H9 (cell line): ENCODE measurements at regions not wholly inside any gene's neighbourhood (a gene's known extent, or its start where the extent isn't known, plus 50 kb on each side); places are given as distances from the start of the nearest gene placed in this dataset.

Experiments
- DNase-seq: peaks from one replicate; pipeline ENCODE4 v3.0.0-alpha.2; 2017
- H2AFZ ChIP-seq: one replicate; pipeline ENCODE4 v1.6.1; 2013; ENCODE audit warnings: mild to moderate bottlenecking, low read length, control low read depth, moderate library complexity
- H2AK5ac ChIP-seq: 2 replicates; pipeline ENCODE4 v1.6.1; 2013; ENCODE audit warnings: low read length, control low read depth, mixed read lengths; ENCODE audit not compliant: insufficient read length
- H2BK120ac ChIP-seq: one replicate; pipeline ENCODE4 v1.6.1; 2013; ENCODE audit warnings: low read depth, mild to moderate bottlenecking, low read length, control low read depth, inconsistent platforms; ENCODE audit not compliant: poor library complexity, severe bottlenecking
- H2BK12ac ChIP-seq: 2 replicates; pipeline ENCODE4 v1.6.1; 2013; ENCODE audit warnings: low read length, control low read depth, mixed read lengths, low read depth; ENCODE audit not compliant: insufficient read length
- H2BK15ac ChIP-seq: 2 replicates; pipeline ENCODE4 v1.6.1; 2013; ENCODE audit warnings: low read depth, low read length, control low read depth
- H2BK20ac ChIP-seq: one replicate; pipeline ENCODE4 v1.6.1; 2013; ENCODE audit warnings: low read depth, mild to moderate bottlenecking, low read length, control low read depth, inconsistent platforms; ENCODE audit not compliant: poor library complexity, severe bottlenecking
- H2BK5ac ChIP-seq: 2 replicates; pipeline ENCODE4 v1.6.1; 2013; ENCODE audit warnings: low read length, control low read depth, mixed read lengths; ENCODE audit not compliant: insufficient read length
- H3K14ac ChIP-seq: 2 replicates; pipeline ENCODE4 v1.6.1; 2013; ENCODE audit warnings: low read length, control low read depth; ENCODE audit not compliant: insufficient read depth
- H3K18ac ChIP-seq: 2 replicates; pipeline ENCODE4 v1.6.1; 2013; ENCODE audit warnings: low read depth, mild to moderate bottlenecking, mixed read lengths, low read length, control low read depth; ENCODE audit not compliant: insufficient read length
- H3K23ac ChIP-seq: 2 replicates; pipeline ENCODE4 v1.6.1; 2013; ENCODE audit warnings: low read length, control low read depth, mixed read lengths, low read depth; ENCODE audit not compliant: insufficient read length
- H3K23me2 ChIP-seq: 2 replicates; pipeline ENCODE4 v1.6.1; 2013; ENCODE audit warnings: low read depth, mild to moderate bottlenecking, mixed read lengths, low read length, control low read depth; ENCODE audit not compliant: insufficient read length, poor library complexity, severe bottlenecking
- H3K27ac ChIP-seq: 2 replicates; pipeline ENCODE4 v1.5.1; 2013; ENCODE audit warnings: low read length, control low read depth, mixed read lengths, low read depth; ENCODE audit not compliant: insufficient read length
- H3K27me3 ChIP-seq: 2 replicates; pipeline ENCODE4 v1.6.1; 2013; ENCODE audit warnings: low read length, control low read depth, inconsistent platforms; ENCODE audit not compliant: insufficient read depth
- H3K4ac ChIP-seq: 2 replicates; pipeline ENCODE4 v1.6.1; 2013; ENCODE audit warnings: low read depth, mild to moderate bottlenecking, control low read depth, inconsistent platforms, low read length, moderate library complexity
- H3K4me1 ChIP-seq: 2 replicates; pipeline ENCODE4 v1.6.1; 2013; ENCODE audit warnings: low read length, control low read depth, inconsistent platforms; ENCODE audit not compliant: insufficient read depth
- H3K4me2 ChIP-seq: 2 replicates; pipeline ENCODE4 v1.6.1; 2013; ENCODE audit warnings: low read length, control low read depth, mixed read lengths; ENCODE audit not compliant: insufficient read length, insufficient read depth
- H3K56ac ChIP-seq: 2 replicates; pipeline ENCODE4 v1.6.1; 2013; ENCODE audit warnings: low read depth, mild to moderate bottlenecking, mixed read lengths, low read length, control low read depth; ENCODE audit not compliant: insufficient read length
- H3K79me1 ChIP-seq: 2 replicates; pipeline ENCODE4 v1.6.1; 2013; ENCODE audit warnings: low read depth, mild to moderate bottlenecking, moderate library complexity, low read length, control low read depth, inconsistent platforms; ENCODE audit not compliant: insufficient read depth, poor library complexity, severe bottlenecking
- H3K79me2 ChIP-seq: 2 replicates; pipeline ENCODE4 v1.6.1; 2013; ENCODE audit warnings: low read length, control low read depth, inconsistent platforms; ENCODE audit not compliant: insufficient read depth
- H3K9ac ChIP-seq: 2 replicates; pipeline ENCODE4 v1.6.1; 2013; ENCODE audit warnings: low read length, control low read depth, mixed read lengths; ENCODE audit not compliant: insufficient read length; ENCODE audit errors: extremely low read depth
- H3K9me3 ChIP-seq: one replicate; pipeline ENCODE4 v1.6.1; 2013; ENCODE audit warnings: low read depth, low read length, inconsistent platforms; ENCODE audit not compliant: control insufficient read depth
- H3T11ph ChIP-seq: one replicate; pipeline ENCODE4 v1.6.1; 2013; ENCODE audit warnings: mild to moderate bottlenecking, low read length, control low read depth, inconsistent platforms
- H4K20me1 ChIP-seq: one replicate; pipeline ENCODE4 v1.6.1; 2013; ENCODE audit not compliant: control insufficient read depth, insufficient read length, insufficient read depth
- H4K5ac ChIP-seq: 2 replicates; pipeline ENCODE4 v1.6.1; 2013; ENCODE audit warnings: low read depth, mild to moderate bottlenecking, mixed read lengths, low read length, control low read depth; ENCODE audit not compliant: insufficient read length
- H4K8ac ChIP-seq: replicated peaks from 2 replicates; pipeline ENCODE4 v1.6.1; 2013; ENCODE audit warnings: low read length, control low read depth, mixed read lengths, low read depth; ENCODE audit not compliant: insufficient read length
- H4K91ac ChIP-seq: 2 replicates; pipeline ENCODE4 v1.6.1; 2013; ENCODE audit warnings: low read depth, mild to moderate bottlenecking, moderate library complexity, mixed read lengths, low read length, control low read depth; ENCODE audit not compliant: insufficient read length
- H3K27ac Mint-ChIP-seq, 3 experiments: 2 replicates in 2 of 3; 3 replicates in 1 of 3; pipeline ENCODE4 v1.8.0; 2020 to 2021; ENCODE audit warnings: mixed read lengths in 3 of 3, mild to moderate bottlenecking in 1 of 3, moderate library complexity in 1 of 3
- H3K27me3 Mint-ChIP-seq: 2 replicates; pipeline ENCODE4 v1.8.0; 2021; ENCODE audit warnings: low read depth, mild to moderate bottlenecking, moderate library complexity, mixed read lengths
- H3K36me3 Mint-ChIP-seq, 3 experiments: 2 replicates in 2 of 3; 3 replicates in 1 of 3; pipeline ENCODE4 v1.8.0; 2020 to 2021; ENCODE audit warnings: low read depth in 3 of 3, mixed read lengths in 3 of 3; ENCODE audit not compliant: insufficient read depth in 1 of 3
- H3K4me1 Mint-ChIP-seq, 2 experiments: 2 replicates each; pipeline ENCODE4 v1.8.0; 2020; ENCODE audit warnings: mixed read lengths in 2 of 2
- H3K4me3 Mint-ChIP-seq, 2 experiments: 2 replicates in 1 of 2; 3 replicates in 1 of 2; pipeline ENCODE4 v1.8.0; 2020 to 2021; ENCODE audit warnings: mild to moderate bottlenecking in 2 of 2, mixed read lengths in 2 of 2, moderate library complexity in 1 of 2
- H3K9me3 Mint-ChIP-seq, 2 experiments: 2 replicates in 1 of 2; 3 replicates in 1 of 2; pipeline ENCODE4 v1.8.0; 2020; ENCODE audit warnings: mild to moderate bottlenecking in 2 of 2, mixed read lengths in 2 of 2, moderate library complexity in 1 of 2
- WGBS: extraction: QIAGEN DNeasy Blood & Tissue Kit; methylation state at CpG from one replicate; pipeline ENCODE4 v1.1.7; 2013; ENCODE audit warnings: missing lambda C conversion rate, low lambda C conversion rate, mixed read lengths; ENCODE audit not compliant: insufficient read length; ENCODE audit errors: extremely low coverage; 5-methylcytosine and 5-hydroxymethylcytosine counted together
- TF ChIP-seq, protein P1 (sequence below): fragments of 200-600 bp; sonication (generic); conservative IDR thresholded peaks from 3 replicates; pipeline ENCODE4 v1.8.0; 2021; ENCODE audit warnings: antibody characterized with exemption, mild to moderate bottlenecking

DNA sequence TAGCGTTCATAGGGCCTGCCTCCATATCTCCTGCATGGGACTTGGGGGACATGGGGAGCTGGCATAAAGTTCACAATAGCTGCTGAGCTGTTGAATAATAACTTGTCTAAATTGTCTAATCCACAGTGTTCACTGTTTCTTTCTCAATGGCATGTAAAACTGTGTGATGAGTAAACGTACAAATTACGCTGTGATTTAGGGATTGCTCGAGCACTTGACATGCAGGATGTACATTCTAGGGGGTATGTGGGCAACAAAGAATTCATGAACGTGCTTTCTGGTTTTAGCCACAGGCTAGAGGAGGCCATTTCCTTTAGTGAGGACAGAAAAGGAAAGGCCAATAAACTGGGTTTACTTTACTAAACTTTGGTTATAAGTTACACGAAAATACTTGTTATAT lies 534.2 kb upstream of the ZWINT start:
- Histone ChIP-seq H3K23me2 (no peaks in the 10 kb centered on the region), H3K14ac (no peak overlapping the region), H3K4ac (no peak overlapping the region), H2BK15ac (no peak overlapping the region), H4K8ac (no peak overlapping the region), H3K9me3 (no peaks in the 10 kb centered on the region), H2AK5ac (no peak overlapping the region), H3K79me2 (no peaks in the 10 kb centered on the region), H2BK120ac (no peak overlapping the region), H3K4me1 (no peaks in the 10 kb centered on the region), H4K91ac (no peak overlapping the region), H3K27ac (no peak overlapping the region), H2AFZ (no peak overlapping the region), H2BK12ac (no peak overlapping the region), H4K20me1 (no peaks in the 10 kb centered on the region), H2BK20ac (no peak overlapping the region), H3K27me3 (no peaks in the 10 kb centered on the region), H3K9ac (no peak overlapping the region), H4K5ac (no peak overlapping the region), H3K18ac (no peak overlapping the region), H2BK5ac (no peak overlapping the region), H3K23ac (no peak overlapping the region), H3K79me1 (no peaks in the 10 kb centered on the region), H3K56ac (no peak overlapping the region), H3K4me2 (no peak overlapping the region), H3T11ph (no peak overlapping the region)
- peaks cover 0 to 4% of the 10 kb centered on the region in 2 experiments; a peak in 2 of 5 replicates for H3K9me3 Mint-ChIP-seq
- H3K27me3 Mint-ChIP-seq: no peaks in the 10 kb centered on the region
- DNase-seq: no peak
- H3K27ac Mint-ChIP-seq: no peak overlapping the region
- no peak overlapping the region for H3K4me3 Mint-ChIP-seq
- no CpG with 5 or more reads among the region's 6 CpGs for WGBS
- H3K4me1 Mint-ChIP-seq: no peaks in the 10 kb centered on the region
- H3K36me3 Mint-ChIP-seq: no peaks in the 10 kb centered on the region
- TF ChIP-seq, protein P1, sequence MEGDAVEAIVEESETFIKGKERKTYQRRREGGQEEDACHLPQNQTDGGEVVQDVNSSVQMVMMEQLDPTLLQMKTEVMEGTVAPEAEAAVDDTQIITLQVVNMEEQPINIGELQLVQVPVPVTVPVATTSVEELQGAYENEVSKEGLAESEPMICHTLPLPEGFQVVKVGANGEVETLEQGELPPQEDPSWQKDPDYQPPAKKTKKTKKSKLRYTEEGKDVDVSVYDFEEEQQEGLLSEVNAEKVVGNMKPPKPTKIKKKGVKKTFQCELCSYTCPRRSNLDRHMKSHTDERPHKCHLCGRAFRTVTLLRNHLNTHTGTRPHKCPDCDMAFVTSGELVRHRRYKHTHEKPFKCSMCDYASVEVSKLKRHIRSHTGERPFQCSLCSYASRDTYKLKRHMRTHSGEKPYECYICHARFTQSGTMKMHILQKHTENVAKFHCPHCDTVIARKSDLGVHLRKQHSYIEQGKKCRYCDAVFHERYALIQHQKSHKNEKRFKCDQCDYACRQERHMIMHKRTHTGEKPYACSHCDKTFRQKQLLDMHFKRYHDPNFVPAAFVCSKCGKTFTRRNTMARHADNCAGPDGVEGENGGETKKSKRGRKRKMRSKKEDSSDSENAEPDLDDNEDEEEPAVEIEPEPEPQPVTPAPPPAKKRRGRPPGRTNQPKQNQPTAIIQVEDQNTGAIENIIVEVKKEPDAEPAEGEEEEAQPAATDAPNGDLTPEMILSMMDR: no peak
